OCI-LY1 (cell line): ENCODE measurements at regions not wholly inside any gene's neighbourhood (a gene's known extent, or its start where the extent isn't known, plus 50 kb on each side); places are given as distances from the start of the nearest gene placed in this dataset.

Experiments
- H2AFZ ChIP-seq: fragments of 200-600 bp; sonication (generic), shearing (Covaris generic); 2 replicates; pipeline ENCODE4 v1.6.0; 2014; ENCODE audit warnings: antibody characterized with exemption, mild to moderate bottlenecking, low read length
- H3F3A ChIP-seq: fragments of 200-600 bp; sonication (generic), shearing (Covaris generic); 2 replicates; pipeline ENCODE4 v1.6.0; 2014; ENCODE audit warnings: mild to moderate bottlenecking, antibody characterized with exemption, low read length, moderate library complexity; ENCODE audit not compliant: insufficient read depth
- H3K27ac ChIP-seq: fragments of 200-600 bp; sonication (generic); 2 replicates; pipeline ENCODE4 v1.5.1; 2014; ENCODE audit warnings: low read length, mixed run types, mild to moderate bottlenecking, low read depth; ENCODE audit not compliant: poor library complexity, severe bottlenecking
- H3K27me3 ChIP-seq: fragments of 200-600 bp; sonication (generic); 2 replicates; pipeline ENCODE4 v1.6.0; 2014; ENCODE audit warnings: antibody characterized with exemption, mild to moderate bottlenecking, low read length, moderate library complexity; ENCODE audit not compliant: insufficient read depth
- H3K36me3 ChIP-seq: fragments of 200-600 bp; sonication (generic); 2 replicates; pipeline ENCODE4 v1.6.1; 2014; ENCODE audit warnings: mild to moderate bottlenecking, antibody characterized with exemption, low read length, moderate library complexity, mixed read lengths; ENCODE audit not compliant: insufficient read depth
- H3K4me1 ChIP-seq: fragments of 200-600 bp; sonication (generic); 2 replicates; pipeline ENCODE4 v1.5.1; 2014; ENCODE audit warnings: mild to moderate bottlenecking, low read length, moderate library complexity; ENCODE audit not compliant: insufficient read depth, severe bottlenecking
- H3K4me2 ChIP-seq: fragments of 200-600 bp; sonication (generic), shearing (Covaris generic); 2 replicates; pipeline ENCODE4 v1.6.1; 2014; ENCODE audit warnings: low read length
- H3K4me3 ChIP-seq: fragments of 200-600 bp; sonication (generic); 2 replicates; pipeline ENCODE4 v1.5.1; 2014; ENCODE audit warnings: low read length, low read depth, mild to moderate bottlenecking, mixed read lengths; ENCODE audit not compliant: poor library complexity, severe bottlenecking
- H3K79me2 ChIP-seq: fragments of 200-600 bp; shearing (Covaris generic); 2 replicates; pipeline ENCODE4 v1.6.1; 2016; ENCODE audit warnings: mixed run types, low read length, mixed read lengths; ENCODE audit not compliant: insufficient read depth
- H3K9ac ChIP-seq: fragments of 200-600 bp; sonication (generic), shearing (Covaris generic); 2 replicates; pipeline ENCODE4 v1.6.1; 2014; ENCODE audit warnings: mild to moderate bottlenecking, low read length, mixed read lengths
- H3K9me2 ChIP-seq: fragments of 200-600 bp; sonication (generic), shearing (Covaris generic); 2 replicates; pipeline ENCODE4 v1.6.1; 2014; ENCODE audit warnings: low read depth, mild to moderate bottlenecking, low read length, mixed read lengths
- H3K9me3 ChIP-seq: fragments of 200-600 bp; shearing (Covaris generic); 2 replicates; pipeline ENCODE4 v1.6.1; 2014; ENCODE audit warnings: low read length, mixed read lengths
- H4K20me1 ChIP-seq: fragments of 200-600 bp; sonication (generic), shearing (Covaris generic); 2 replicates; pipeline ENCODE4 v1.6.0; 2016; ENCODE audit warnings: mild to moderate bottlenecking, low read length; ENCODE audit not compliant: insufficient read depth
- EZH2 ChIP-seq: fragments of 200-600 bp; sonication (generic), shearing (Covaris generic); IDR thresholded peaks from 2 replicates; pipeline ENCODE4 v1.8.0; 2017; ENCODE audit warnings: borderline replicate concordance, mixed run types, mild to moderate bottlenecking, antibody characterized with exemption, low read length, moderate library complexity, mixed read lengths
- TF ChIP-seq, protein P1 (sequence below): fragments of 200-600 bp; sonication (generic), shearing (Covaris generic); IDR thresholded peaks from 2 replicates; pipeline ENCODE4 v1.5.1; 2017; ENCODE audit warnings: mild to moderate bottlenecking, antibody characterized with exemption, low read length, moderate library complexity, mixed read lengths

DNA sequence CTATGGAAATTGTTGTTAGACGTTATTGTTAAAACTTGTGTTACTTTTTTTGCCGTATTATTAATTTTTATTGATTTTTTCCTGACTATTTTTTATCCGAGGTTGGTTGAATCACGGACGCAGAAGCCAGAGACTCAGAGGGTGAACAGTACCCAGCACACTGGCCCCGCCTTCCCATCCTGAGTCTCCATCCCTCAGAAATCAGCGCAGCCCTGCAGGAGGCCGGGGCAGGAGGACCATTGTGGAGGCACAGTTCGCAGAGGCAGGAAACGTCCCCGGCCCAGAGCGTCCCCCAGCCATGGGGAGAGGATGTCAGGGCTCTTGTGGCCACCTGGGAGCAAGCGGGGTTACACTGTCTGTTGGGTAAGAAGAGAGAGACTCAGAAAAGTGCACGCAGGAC lies 843.0 kb downstream of the BRD1 start:
- Histone ChIP-seq H3K9me3 (no peaks in the 10 kb centered on the region), H3F3A (no peaks in the 10 kb centered on the region), H3K79me2 (no peaks in the 10 kb centered on the region), H4K20me1 (no peaks in the 10 kb centered on the region), H3K9me2 (no peaks in the 10 kb centered on the region), H3K27ac (no peak overlapping the region), H3K4me2 (no peak overlapping the region), H3K36me3 (no peaks in the 10 kb centered on the region), H2AFZ (no peak overlapping the region), H3K9ac (no peak overlapping the region), H3K4me3 (no peak overlapping the region), H3K27me3 (0 out of 2 replicates have a peak, but pooled peaks cover 5% of the 10 kb centered on the region), H3K4me1 (no peaks in the 10 kb centered on the region)
- TF ChIP-seq, protein P1, sequence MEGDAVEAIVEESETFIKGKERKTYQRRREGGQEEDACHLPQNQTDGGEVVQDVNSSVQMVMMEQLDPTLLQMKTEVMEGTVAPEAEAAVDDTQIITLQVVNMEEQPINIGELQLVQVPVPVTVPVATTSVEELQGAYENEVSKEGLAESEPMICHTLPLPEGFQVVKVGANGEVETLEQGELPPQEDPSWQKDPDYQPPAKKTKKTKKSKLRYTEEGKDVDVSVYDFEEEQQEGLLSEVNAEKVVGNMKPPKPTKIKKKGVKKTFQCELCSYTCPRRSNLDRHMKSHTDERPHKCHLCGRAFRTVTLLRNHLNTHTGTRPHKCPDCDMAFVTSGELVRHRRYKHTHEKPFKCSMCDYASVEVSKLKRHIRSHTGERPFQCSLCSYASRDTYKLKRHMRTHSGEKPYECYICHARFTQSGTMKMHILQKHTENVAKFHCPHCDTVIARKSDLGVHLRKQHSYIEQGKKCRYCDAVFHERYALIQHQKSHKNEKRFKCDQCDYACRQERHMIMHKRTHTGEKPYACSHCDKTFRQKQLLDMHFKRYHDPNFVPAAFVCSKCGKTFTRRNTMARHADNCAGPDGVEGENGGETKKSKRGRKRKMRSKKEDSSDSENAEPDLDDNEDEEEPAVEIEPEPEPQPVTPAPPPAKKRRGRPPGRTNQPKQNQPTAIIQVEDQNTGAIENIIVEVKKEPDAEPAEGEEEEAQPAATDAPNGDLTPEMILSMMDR, result no peak
- TF ChIP-seq EZH2, result no peak

DNA sequence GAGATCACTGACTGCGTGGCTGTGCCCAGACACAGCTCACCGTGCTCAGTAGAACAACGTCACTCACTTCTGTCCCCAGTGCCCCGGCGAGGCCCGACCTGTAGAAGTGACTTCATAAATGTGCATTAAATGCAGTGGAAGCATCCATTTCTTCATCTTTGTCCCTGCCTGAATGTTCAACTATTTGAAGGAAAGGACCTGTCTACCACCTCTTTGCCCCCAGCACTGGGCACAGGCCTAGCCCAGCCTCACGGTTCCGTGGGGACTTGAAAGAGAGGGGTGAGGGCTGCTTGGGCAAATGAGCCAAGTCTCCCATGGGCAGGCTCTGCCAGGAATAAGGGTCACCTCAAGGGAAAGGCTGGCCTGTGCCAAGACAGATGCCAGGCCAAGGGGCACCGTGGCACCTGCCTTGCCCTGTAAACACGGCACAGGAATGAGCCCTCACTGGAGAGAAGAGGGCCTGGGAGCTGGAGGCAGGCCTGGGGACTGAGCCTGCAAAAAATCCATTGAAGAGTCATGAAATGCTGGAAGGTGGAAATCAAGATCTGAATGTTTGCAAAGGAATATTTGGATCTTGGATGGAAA lies 845.3 kb downstream of the BRD1 start:
- no peaks in the 10 kb centered on the region for H3F3A ChIP-seq
- H3K27me3 ChIP-seq, result 0 out of 2 replicates have a peak, but pooled peaks cover 5% of the 10 kb centered on the region
- no peaks in the 10 kb centered on the region for H3K4me1 ChIP-seq
- no peak for TF ChIP-seq EZH2
- TF ChIP-seq, protein P1, result no peak
- H3K9ac ChIP-seq, result no peak overlapping the region
- no peak overlapping the region for H3K4me2 ChIP-seq
- no peak overlapping the region for H3K27ac ChIP-seq
- H3K9me2 ChIP-seq, result no peaks in the 10 kb centered on the region
- no peaks in the 10 kb centered on the region for H3K36me3 ChIP-seq
- H4K20me1 ChIP-seq, result no peaks in the 10 kb centered on the region
- no peak overlapping the region for H2AFZ ChIP-seq
- no peaks in the 10 kb centered on the region for H3K79me2 ChIP-seq
- no peak overlapping the region for H3K4me3 ChIP-seq
- H3K9me3 ChIP-seq, result no peaks in the 10 kb centered on the region

DNA sequence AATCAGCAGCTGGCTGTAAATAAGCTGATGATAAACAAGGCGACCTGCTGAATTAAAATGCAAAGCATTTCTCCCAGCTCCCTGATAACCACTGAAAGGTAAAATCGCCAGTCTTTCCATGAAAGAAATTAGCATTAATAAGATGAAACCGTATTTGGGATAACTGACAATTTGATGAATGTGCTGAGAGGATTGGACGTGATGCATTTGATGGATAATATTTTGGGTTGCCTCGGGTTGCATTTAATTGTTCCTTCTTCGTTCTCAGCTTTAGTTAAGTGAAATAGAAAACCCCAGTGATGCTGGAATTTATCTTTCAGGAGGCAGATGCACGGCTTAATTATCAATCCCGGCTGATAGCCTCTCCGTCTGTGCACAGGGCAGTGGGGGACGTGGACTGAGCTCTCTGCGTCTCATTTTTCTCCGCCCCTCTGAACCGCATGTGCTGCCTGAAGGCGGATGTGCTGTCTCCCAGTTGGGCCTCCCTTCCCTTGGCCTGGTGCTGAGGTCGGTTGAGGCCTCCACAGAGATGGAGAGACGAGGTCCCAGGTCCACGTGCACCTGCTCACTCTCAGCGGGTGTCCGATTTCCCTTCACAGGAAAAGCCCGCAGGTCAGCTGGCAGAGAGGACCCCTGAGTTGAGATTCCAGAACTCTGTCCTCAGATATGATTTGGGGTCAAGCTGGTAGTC lies 846.2 kb downstream of the BRD1 start:
- no peaks in the 10 kb centered on the region for H3F3A ChIP-seq
- H3K36me3 ChIP-seq, result no peaks in the 10 kb centered on the region
- H3K4me2 ChIP-seq, result no peak overlapping the region
- no peak overlapping the region for H3K9ac ChIP-seq
- H3K27me3 ChIP-seq, result 0 out of 2 replicates have a peak, but pooled peaks cover 5% of the 10 kb centered on the region
- TF ChIP-seq, protein P1, result no peak
- TF ChIP-seq EZH2, result no peak
- no peak overlapping the region for H3K27ac ChIP-seq
- no peak overlapping the region for H3K4me3 ChIP-seq
- no peaks in the 10 kb centered on the region for H4K20me1 ChIP-seq
- no peaks in the 10 kb centered on the region for H3K79me2 ChIP-seq
- H3K4me1 ChIP-seq, result no peaks in the 10 kb centered on the region
- H2AFZ ChIP-seq, result no peak overlapping the region
- H3K9me2 ChIP-seq, result no peaks in the 10 kb centered on the region
- H3K9me3 ChIP-seq, result no peaks in the 10 kb centered on the region
